ENCODE measurements at regions not wholly inside any gene's neighbourhood (a gene's known extent, or its start where the extent isn't known, plus 50 kb on each side); places are given as distances from the start of the nearest gene placed in this dataset.

- POLR2A ChIA-PET: no interaction called here
- CTCF ChIA-PET: interaction anchor here (1.1 to 2.1 kb wide), 5 partner anchors 8 to 320 kb away, joined by 3 to 16 read pairs (median 5); no protein-coding TSS in a partner anchor
- DNase-seq (ENCODE audit: extremely low spot score): no peak
- no peak for TF ChIP-seq CTCF (IDR thresholded peaks at IDR 0.05; ENCODE audit: control extremely low read depth, extremely low read depth, low read depth, missing control alignments)
Measured at GRCh38 chr14:31934767-31935266, 142.3 kb upstream of the ARHGAP5 start.

GRCh38 chr14:31935391-31935790 is 141.7 kb upstream of the ARHGAP5 start:
- TF ChIP-seq CTCF (IDR thresholded peaks at IDR 0.05; ENCODE audit: control extremely low read depth, extremely low read depth, low read depth, missing control alignments): no peak
- ChIA-PET CTCF (interaction anchor here (1.1 to 2.1 kb wide), 5 partner anchors 8 to 319 kb away, joined by 3 to 16 read pairs (median 5); no protein-coding TSS in a partner anchor), POLR2A (no interaction called here)
- no peak for DNase-seq (ENCODE audit: extremely low spot score)

- ChIA-PET POLR2A (no interaction called here), CTCF (interaction anchor here (2.1 kb wide), 1 partner anchor 15 kb away, joined by 5 read pairs; no protein-coding TSS in a partner anchor)
- DNase-seq (ENCODE audit: extremely low spot score): no peak
- TF ChIP-seq CTCF (IDR thresholded peaks at IDR 0.05; ENCODE audit: control extremely low read depth, extremely low read depth, low read depth, missing control alignments): no peak
Measured at GRCh38 chr14:31936115-31936514, 141.0 kb upstream of the ARHGAP5 start.

- ChIA-PET CTCF (interaction anchor here (0.8 to 7.1 kb wide), 3 partner anchors 11 to 317 kb away, joined by 3 to 40 read pairs (median 3); no protein-coding TSS in a partner anchor), POLR2A (no interaction called here)
- TF ChIP-seq CTCF (IDR thresholded peaks at IDR 0.05; ENCODE audit: control extremely low read depth, extremely low read depth, low read depth, missing control alignments): no peak
- DNase-seq (ENCODE audit: extremely low spot score): peak; percentile 67
Measured at GRCh38 chr14:31937730-31938346, 139.3 kb upstream of the ARHGAP5 start.

GRCh38 chr14:31939934-31940333 is 137.2 kb upstream of the ARHGAP5 start:
- POLR2A ChIA-PET: no interaction called here
- no peak for TF ChIP-seq CTCF (IDR thresholded peaks at IDR 0.05; ENCODE audit: control extremely low read depth, extremely low read depth, low read depth, missing control alignments)
- CTCF ChIA-PET: interaction anchor here (7.1 kb wide), 1 partner anchor 13 kb away, joined by 40 read pairs; no protein-coding TSS in a partner anchor
- DNase-seq (ENCODE audit: extremely low spot score): no peak

- ChIA-PET CTCF (interaction anchor here (1.0 to 7.1 kb wide), 2 partner anchors 12 to 14 kb away, joined by 3 to 40 read pairs; no protein-coding TSS in a partner anchor), POLR2A (no interaction called here)
- TF ChIP-seq CTCF (IDR thresholded peaks at IDR 0.05; ENCODE audit: control extremely low read depth, extremely low read depth, low read depth, missing control alignments): no peak
- DNase-seq (ENCODE audit: extremely low spot score): no peak
Measured at GRCh38 chr14:31941487-31941886, 135.6 kb upstream of the ARHGAP5 start.
